Right renal cortex interstitium (tissue), 3 donors: ENCODE measurements at regions not wholly inside any gene's neighbourhood (a gene's known extent, or its start where the extent isn't known, plus 50 kb on each side); places are given as distances from the start of the nearest gene placed in this dataset.
"Not testable (repeated sequence)": the region's sequence is repeated elsewhere in the genome, so short reads cannot be mapped to it uniquely, and the experiment has no call there.

Source experiments
- DNase-seq, 3 donors: peaks; one replicate each; pipeline ENCODE4 v3.0.0-alpha.2; 2013; ENCODE audit warnings: low read depth in 3 of 3, low spot score in 2 of 3

GRCh38 chr13:65336087-65336749, 1893.9 kb downstream of the PCDH9 start:
- no peak for DNase-seq

GRCh38 chr13:65330691-65331090, 1899.4 kb downstream of the PCDH9 start:
- DNase-seq = no peak

GRCh38 chr13:65330287-65330686, 1899.8 kb downstream of the PCDH9 start:
- no peak for DNase-seq

GRCh38 chr13:65323192-65323591, 1906.9 kb downstream of the PCDH9 start:
- DNase-seq = not testable (repeated sequence)

- not testable (repeated sequence) for DNase-seq
Measured at GRCh38 chr13:65321423-65321822, 1908.7 kb downstream of the PCDH9 start.

- DNase-seq = no peak
Measured at GRCh38 chr13:65314008-65314407, 1916.1 kb downstream of the PCDH9 start.

- no peak for DNase-seq
Measured at GRCh38 chr13:65310663-65311328, 1919.3 kb downstream of the PCDH9 start.

- DNase-seq = no peak
Measured at GRCh38 chr13:65309906-65310305, 1920.2 kb downstream of the PCDH9 start.

GRCh38 chr13:65308729-65309128, 1921.4 kb downstream of the PCDH9 start:
- DNase-seq = not testable (repeated sequence)

GRCh38 chr13:65307056-65307455, 1923.1 kb downstream of the PCDH9 start:
- DNase-seq = no peak

- no peak for DNase-seq
Measured at GRCh38 chr13:65302691-65303090, 1927.4 kb downstream of the PCDH9 start.

GRCh38 chr13:65301506-65301905, 1928.6 kb downstream of the PCDH9 start:
- no peak for DNase-seq

GRCh38 chr13:65300220-65300619, 1929.9 kb downstream of the PCDH9 start:
- DNase-seq = no peak

- DNase-seq = no peak
Measured at GRCh38 chr13:65293530-65294198, 1936.5 kb downstream of the PCDH9 start.

GRCh38 chr13:65292488-65292901, 1937.6 kb downstream of the PCDH9 start:
- DNase-seq = no peak

GRCh38 chr13:65287405-65287804, 1942.7 kb downstream of the PCDH9 start:
- no peak for DNase-seq

- no peak for DNase-seq
Measured at GRCh38 chr13:65275838-65276630, 1954.1 kb downstream of the PCDH9 start.

- DNase-seq = no peak
Measured at GRCh38 chr13:65275108-65275507, 1955.0 kb downstream of the PCDH9 start.

- DNase-seq = not testable (repeated sequence)
Measured at GRCh38 chr13:65273811-65274420, 1956.2 kb downstream of the PCDH9 start.

- no peak for DNase-seq
Measured at GRCh38 chr13:65268009-65268408, 1962.1 kb downstream of the PCDH9 start.

- no peak for DNase-seq
Measured at GRCh38 chr13:65265988-65266387, 1964.1 kb downstream of the PCDH9 start.
